Superior temporal gyrus (tissue), 1 donor: ENCODE measurements at regions not wholly inside any gene's neighbourhood (a gene's known extent, or its start where the extent isn't known, plus 50 kb on each side); places are given as distances from the start of the nearest gene placed in this dataset.
"Not testable (repeated sequence)": the region's sequence is repeated elsewhere in the genome, so short reads cannot be mapped to it uniquely, and the experiment has no call there.

Experiments used
- DNase-seq: peaks from one replicate; pipeline ENCODE4 v3.0.0-alpha.2; 2016; ENCODE audit errors: extremely low spot score

DNA sequence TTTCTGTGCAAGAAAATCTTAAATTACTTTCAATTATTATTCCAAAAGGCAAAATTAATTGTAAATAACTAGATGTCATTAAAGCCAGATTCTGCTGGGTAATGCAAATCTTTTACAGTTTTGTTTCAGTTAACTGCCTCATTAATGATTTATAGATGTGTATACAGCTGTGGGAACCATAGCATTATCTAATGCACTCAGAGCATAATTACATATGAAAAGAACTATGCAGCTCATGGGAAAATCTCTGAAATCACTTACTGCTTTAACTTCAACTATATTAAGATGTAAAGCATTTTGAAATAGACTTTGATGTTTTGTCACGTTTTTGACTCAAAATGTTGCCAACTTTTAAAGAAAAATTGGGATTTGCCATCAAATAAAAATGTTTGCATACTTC lies 630.3 kb upstream of the KLHL4 start:
- DNase-seq, result no peak

DNA sequence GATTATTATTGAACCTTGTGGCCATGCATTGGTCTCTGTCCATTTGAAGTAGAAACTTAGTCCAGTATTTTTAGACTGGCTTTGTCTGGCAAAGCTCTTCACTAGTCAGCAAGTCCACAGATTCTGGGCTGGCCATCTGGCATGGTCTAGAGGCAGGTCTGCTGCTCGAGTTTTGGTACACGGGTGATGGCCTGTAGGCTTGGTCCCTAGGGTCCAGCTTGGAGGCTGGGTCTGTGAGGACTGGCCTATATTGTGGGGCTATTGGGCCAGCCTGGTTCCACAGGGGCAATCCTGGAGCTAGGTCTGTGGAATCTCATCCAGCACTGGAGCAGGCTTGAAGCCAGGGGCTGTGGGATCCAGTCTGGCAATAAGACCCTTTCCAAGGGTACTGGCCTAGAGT lies 607.6 kb upstream of the KLHL4 start:
- DNase-seq, result no peak

DNA sequence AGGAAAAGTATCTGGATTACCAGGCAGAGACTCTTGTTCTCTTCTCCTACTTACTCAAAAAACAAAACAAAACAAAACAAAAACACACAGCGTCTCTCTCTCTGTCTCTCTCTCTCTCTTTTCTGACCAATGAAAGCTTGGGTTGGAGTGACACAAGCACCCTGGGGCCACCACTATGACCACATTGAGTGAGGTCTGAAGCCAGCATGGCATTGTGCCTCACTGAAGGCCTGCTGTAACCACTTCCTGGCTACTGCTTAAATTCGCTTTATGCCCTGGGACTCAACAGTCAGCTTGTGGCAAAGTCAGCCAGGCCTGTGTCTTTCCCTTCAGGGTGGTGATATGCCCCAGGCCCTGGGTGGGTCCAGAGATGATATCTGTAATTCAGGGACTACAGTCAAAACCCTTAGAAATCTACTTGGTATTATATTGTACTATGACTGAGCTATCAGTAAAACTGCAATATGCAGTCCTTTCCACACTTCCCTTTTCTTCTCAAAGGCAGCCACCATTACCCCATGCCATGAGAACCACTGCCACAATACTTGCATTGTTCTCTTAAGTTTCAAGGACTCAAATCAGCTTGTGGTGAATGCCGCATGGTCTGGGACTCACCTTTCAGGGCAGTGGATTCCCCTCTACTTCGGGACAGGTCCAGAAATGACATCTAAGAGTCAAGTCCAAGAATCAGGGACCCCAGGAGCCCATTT lies 606.8 kb upstream of the KLHL4 start:
- DNase-seq, result no peak

DNA sequence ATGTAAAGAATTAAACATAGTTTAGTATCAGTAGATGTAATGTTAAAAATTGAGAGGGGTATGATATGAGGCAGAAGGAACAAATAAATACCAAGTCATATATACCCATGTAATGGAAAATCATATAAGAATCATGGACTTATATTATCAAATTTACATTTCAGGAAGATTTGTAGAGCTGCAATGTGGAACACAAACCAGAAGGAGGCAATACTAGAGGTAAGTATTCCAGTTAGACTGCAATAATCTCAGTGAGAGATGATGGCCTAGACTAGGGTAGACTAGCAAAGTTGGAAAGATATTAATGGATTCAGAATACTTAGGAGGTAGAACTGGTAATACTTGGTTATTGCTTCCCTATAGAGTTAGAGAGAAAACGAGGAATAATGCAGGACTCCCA lies 603.0 kb upstream of the KLHL4 start:
- DNase-seq, result no peak

DNA sequence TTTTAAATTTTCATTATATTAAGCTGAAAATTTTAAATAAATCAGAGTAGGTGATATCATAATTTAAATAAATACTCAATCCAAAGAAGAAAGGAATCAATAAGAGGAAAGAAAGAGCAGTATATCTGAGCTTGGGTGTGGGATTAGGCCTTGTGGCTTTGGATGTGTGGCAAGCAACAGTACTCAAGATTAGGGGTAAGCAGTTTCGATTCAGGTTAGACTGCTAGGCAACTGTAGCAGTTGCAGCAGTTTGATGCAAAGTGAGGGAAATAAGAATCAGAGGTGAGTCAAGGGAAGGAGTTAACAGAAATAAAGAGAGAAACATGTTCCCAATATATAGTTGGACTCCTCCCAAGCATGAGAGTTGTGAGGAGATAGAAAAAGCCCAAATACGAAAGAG lies 599.6 kb upstream of the KLHL4 start:
- no peak for DNase-seq

DNA sequence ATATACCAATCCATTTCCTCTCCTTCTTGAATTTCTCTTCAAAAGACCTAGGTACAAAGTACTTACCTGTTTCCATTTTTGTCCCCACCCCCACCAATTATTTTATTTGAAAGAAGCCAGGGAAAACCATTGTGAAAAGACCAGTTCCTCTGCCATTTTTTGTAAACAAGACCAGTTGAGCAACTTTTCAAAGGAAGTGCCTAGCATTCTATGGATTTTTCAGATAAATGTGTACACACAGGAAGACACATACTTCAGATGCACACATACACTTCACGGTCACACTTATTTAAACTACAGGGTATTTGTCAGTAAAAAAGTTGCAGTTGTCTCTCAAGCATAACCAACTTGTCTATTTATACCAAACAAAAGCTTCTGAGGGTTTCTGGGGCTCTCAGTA lies 587.2 kb upstream of the KLHL4 start:
- DNase-seq, result no peak

DNA sequence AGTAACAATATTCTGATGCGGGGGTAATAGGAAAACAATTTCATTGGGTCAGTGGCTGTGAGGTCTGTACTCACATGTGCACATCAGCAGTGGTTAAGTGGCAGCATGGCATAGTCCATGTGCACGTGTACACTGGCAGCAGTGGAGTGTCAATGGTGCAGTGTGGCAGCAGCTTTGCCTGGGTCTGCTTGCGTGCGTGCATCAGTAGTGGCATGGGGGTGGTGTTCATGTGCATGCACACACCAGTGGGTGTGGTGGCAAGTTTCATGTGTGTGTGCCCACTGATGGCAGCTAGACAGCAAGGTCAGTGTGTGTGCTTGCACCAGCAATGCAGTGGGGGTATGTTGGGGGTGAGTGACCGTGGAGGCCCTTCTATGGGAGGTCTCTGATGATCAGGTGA lies 581.6 kb upstream of the KLHL4 start:
- DNase-seq, result no peak

DNA sequence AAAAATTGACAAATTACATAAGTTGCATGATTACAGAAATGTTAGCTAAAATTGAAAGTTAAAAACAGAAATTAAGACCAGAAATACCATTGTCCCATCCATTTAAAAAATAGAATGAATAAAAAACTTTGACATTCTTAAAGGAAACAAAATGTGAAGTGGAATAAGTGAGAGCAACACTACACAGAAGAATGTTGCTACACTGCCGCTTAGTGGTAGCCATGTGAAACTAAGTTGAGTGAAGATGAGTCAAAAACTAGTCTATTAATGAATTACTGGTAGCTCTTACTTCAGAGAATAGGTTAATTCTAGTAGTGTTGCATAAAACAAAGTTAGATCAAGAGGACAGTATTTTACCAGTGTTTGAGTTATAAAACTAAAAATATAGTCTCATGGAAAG lies 571.0 kb upstream of the KLHL4 start:
- DNase-seq, result peak; percentile 52

DNA sequence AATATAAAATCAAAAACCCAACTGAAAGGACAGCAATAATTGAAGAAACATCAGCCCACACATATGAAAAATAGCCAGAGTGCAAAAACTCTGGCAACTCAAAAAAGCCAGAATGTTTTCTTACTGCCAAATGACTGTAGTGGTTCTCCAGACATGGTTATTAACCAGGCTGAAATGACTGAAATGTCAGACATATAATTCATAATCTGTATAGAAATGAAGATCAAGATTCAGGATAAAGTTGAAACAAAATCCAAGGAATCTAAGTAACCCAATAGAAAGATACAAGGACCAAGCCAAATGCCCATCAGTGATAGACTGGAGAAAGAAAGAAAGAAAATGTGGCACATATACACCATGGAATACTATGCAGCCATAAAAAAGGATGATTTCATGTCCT lies 553.3 kb upstream of the KLHL4 start:
- DNase-seq, result no peak

DNA sequence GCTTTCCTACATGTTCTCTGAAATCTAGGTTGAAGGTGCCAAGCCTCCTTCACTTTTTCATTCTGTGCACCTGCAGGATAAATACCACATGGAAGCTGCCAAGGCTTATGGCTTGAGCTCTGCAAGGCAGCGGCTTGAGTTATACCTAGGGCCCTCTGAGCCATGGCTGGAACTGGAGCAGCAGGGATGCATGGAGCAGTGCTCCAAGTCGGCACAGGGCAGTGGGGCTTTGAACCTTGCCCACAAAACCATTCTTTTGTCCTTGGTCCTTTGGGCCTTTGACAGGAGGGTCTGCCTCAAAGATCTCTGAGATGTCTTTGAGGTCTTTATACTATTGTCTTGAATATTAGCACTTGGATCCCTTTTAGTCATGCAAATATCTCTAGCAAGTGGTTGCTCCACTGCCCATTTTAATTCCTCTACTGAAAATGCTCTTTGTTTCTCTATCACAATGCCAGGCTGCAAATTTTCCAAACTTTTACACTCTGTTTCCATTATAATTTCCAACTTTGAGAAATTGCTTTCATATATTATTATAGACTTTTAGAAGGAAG lies 536.2 kb upstream of the KLHL4 start:
- DNase-seq, result no peak

DNA sequence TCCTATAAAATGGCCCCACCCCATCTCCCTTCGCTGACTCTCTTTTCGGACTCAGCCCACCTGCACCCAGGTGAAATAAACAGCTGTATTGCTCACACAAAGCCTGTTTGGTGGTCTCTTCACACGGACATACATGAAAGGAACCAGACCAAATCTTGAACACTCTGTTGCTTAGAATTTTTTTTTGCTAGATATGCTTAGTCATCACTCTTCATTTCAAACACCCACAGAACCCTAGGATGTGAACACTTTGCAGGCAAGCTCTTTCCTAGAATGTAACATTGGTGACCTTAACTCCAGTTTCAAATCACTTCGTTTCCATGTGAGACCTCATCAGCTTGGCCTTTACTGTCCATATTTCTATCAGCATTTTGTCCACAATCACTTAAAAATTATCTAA lies 530.3 kb upstream of the KLHL4 start:
- not testable (repeated sequence) for DNase-seq

DNA sequence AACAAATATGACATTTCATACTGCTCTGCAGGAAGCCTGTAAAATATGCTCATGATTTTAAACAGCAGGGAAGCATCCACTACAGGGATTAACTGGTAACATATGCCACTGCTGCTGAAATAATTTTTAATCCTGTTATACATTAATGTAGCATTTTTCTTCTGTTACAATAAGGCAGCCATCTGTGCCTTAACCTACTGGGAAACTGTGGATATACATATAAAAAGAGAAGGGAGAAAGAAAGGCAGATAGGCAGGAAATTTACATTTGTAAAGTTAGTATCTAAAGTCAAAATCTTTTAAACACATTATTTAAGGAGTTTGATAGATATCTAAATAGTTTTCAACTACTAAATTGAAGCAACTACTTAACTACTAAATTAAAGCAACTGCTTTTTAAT lies 514.6 kb upstream of the KLHL4 start:
- DNase-seq, result no peak

DNA sequence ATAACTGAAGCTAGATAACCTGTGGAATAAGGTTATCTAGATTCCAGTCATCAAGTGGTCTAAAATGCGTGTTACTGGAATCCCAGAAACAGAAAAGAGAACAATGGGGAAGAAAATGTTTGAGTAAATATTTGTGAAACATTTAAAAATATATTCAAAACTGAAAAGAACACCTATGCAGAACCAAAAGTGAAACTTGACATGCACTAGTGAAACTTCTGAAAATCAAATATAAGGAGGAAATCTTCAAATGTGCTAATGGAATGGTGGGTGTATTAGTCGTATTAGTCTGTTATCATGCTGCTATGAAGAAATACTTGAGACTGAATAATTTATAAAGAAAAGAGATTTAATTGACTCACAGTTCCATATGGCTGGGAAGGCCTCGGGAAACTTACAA lies 512.4 kb upstream of the KLHL4 start:
- DNase-seq, result no peak

DNA sequence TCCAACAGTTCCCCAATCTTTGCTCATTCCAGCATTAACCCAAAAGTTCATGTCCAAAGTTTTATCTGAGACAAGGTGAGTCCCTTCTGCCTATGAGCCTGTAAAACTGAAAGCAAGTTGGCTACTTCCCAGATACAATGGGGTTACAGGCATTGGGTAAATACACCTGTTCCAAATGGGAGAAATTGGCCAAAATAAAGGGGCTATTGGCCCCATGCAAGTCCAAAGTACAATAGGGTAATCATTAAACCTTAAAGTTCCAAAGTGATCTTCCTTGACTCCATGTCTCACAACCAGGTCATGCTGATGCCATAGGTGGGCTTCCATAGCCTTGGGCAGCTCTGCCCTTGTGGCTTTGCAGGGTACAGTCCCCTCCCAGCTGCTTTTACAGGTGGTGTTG lies 511.7 kb upstream of the KLHL4 start:
- DNase-seq, result no peak

DNA sequence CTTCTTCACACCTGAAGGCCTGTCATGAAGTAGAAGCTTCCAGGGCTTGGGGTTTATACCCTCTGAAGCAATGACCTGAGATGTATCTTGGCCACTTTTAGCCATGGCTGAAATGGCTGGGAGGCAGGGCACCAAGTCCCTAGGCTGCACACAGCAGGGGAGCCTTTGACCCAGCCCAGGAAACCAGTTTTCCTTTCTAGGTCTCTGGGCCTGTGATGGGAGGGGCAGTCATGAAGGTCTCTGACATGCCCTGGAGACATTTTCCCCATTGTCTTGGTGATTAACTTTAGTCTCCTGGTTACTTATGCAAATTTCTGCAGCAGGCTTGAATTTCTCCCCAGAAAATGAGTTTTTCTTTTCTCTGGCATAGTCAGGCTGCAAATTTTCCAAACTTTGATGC lies 511.0 kb upstream of the KLHL4 start:
- no peak for DNase-seq

DNA sequence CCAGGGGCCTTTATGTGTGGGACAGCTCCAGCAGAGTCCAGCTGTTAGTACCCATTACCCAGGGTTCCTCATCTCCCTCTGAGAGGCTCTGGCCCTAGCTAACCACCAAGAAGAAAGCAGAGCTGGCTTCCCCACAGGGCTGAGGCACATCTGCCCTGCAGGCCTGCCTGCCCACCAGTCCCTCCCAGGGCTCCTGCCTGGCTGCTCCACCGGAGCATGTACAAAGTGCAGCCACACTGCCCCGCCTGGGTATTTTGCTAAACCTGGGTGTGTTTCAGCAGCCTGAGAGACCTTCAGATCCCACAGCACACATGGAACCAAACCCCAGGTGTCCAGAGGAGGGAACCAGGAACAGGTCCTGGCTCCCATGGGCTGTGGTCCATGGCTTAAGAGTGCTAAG lies 500.4 kb upstream of the KLHL4 start:
- DNase-seq, result no peak

DNA sequence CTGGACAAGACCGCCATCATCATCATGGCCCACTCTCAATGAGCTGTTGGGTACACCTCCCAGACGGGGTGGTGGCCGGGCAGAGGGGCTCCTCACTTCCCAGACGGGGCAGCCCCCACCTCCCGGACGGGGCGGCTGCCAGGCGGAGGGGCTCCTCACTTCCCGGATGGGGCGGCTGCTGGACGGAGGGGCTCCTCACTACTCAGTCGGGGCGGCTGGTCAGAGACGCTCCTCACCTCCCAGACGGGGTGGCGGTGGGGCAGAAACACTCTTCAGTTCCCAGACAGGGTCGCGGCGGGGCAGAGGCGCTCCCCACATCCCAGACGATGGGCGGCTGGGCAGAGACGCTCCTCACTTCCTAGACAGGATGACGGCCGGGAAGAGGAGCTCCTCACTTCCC lies 484.5 kb upstream of the KLHL4 start:
- DNase-seq, result not testable (repeated sequence)

DNA sequence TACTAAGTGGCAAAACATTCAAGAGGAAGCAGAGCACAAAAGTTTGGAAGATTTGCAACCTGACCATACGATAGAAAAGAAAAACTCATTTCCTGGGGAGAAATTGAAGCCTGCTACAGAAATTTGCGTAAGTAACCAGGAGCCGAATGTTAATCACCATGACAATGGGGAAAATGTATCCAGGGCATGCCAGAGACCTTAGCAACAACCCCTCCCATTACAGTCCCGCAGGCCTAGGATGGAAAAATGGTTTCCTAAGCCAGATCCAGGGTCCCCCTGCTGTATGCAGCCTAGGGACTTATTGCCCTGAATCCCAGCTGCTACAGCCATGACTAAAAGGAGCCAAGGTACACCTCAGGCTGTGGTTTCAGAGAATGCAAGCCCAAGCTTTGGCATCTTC lies 472.2 kb upstream of the KLHL4 start:
- no peak for DNase-seq

DNA sequence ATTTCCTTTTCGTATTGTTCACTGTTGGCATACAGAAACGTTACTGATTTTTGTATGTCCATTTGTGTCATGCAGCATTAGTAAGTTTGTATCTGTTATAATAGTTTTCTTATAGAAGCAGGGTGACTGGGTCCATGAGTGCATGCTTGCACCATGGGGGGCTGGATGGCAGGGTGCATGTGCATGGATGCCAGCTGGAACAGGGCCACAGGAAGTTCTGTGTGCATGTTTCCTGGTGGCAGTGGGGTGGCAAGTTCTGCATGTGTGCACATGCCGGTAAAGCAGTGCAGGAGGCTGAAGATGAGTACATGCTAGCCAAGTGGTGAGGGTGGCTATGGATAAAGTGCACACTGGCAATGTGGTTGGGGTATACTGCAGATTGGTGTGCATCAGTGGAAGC lies 468.0 kb upstream of the KLHL4 start:
- no peak for DNase-seq

DNA sequence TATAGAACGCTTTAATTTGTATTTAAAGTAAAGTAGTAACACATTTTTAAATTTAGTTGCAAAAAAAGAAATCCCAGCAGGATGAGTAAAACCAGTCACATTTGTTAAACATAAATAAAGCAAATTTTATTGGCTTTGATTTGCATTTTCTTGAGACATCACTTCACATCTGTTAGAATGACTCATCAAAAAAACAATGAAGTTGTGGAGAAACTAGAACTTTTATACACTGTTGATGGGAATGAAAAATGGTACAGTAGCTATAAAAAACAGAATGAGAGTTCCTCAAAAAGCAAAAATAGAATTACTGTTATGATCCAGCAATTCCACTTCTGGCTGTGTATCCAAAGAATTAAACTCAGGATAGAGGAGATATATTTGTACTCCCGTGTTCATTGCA lies 454.0 kb upstream of the KLHL4 start:
- peak; percentile 14 for DNase-seq

DNA sequence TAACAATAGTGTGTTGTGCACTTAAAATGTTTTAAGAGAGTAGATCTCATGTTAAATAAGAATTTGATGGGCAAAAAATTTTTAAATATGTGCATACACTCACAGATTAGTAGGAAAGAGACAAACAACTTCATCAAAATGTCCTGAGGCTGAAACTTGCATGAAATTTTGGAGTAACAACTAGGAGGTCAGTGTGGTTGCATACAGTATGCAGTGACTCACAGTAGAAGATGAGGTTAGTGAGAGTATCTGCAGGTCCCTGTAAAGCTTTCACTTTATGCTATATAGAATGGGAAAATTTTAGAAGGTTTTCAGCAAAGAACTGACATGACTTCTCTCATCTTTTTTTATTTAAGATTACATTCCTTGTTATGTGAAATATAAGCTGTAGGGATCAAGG lies 453.1 kb upstream of the KLHL4 start:
- no peak for DNase-seq

DNA sequence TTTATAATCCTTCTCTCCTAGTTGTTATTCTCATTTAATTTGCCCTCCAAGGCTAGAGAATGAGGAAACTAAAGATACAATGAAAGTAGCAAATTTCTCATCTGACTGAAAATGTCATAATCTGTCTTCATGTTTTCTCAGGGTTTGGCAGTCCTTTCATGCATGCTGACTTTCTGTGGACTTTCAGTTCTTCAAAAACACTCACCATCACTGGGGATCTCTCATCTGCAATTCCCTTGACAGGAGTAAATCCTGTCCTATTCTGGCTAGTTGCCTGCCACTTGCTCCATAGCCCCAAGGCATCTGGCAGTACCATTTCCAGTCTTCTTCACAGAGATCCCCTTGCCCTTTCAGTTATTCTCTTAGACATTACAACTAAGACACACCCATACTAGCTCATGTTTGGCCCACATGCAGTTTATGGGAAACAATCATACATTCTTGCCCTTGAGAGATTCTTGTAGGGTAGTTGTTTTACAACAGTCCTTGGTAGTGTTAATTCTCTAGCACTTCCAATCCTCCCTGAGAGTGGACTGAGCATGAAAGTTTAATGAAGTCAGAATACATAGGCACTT lies 449.7 kb upstream of the KLHL4 start:
- DNase-seq, result no peak

DNA sequence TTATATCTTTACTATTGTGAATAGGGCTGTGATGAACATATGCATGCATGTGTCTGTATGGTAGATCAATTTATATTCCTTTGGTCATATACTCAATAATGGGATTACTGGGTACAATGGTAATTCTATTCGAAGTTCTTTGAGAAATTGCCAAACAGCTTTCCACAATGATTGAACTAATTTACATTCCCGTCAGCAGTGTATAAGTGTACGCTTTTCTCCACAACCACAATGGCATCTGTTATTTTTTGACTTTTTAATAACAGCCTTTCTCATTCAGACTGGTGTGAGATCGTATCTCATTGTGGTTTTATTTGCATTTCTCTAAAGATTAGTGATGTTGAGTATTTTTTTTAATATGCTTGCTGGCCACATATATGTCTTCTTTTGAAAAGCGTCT lies 439.4 kb upstream of the KLHL4 start:
- no peak for DNase-seq

DNA sequence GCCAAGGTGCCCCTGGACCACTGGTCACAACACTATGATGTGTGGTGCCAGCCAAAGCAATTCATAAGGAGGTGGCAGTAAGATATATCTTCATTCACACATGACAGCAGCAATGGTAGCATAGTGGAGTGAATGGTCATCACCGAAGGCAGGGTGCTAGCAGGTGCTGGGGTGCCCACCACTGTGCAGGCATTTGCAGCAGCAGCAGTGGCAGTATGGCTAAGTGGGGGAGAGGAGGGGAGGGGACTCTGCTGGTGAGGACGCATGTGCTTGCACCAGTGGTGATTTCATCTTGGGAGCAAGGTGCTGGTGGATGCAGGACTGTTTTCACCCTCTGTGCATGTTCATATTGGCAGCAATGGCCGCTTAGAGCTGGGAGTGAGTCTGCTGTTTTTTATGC lies 419.1 kb upstream of the KLHL4 start:
- DNase-seq, result no peak
